Kidney (tissue), 13 donors: ENCODE measurements at regions not wholly inside any gene's neighbourhood (a gene's known extent, or its start where the extent isn't known, plus 50 kb on each side); places are given as distances from the start of the nearest gene placed in this dataset.

Source experiments
- DNase-seq, 5 donors: peaks; one replicate each; pipeline ENCODE4 v3.0.0-alpha.2; 2013 to 2020
- FAIRE-seq: peaks from 2 replicates; lab custom pipeline; 2012; peaks lifted over from hg19 to GRCh38; lab: Jason Lieb, UNC
- H3K27ac ChIP-seq, 2 donors: one replicate each; pipeline ENCODE4 v1.7.0; 2013; ENCODE audit warnings: low read depth in 2 of 2, low read length in 2 of 2, inconsistent platforms in 1 of 2
- H3K27me3 ChIP-seq: one replicate; pipeline ENCODE4 v1.7.1; 2013; ENCODE audit warnings: low read length, inconsistent platforms; ENCODE audit not compliant: control insufficient read depth, insufficient read depth
- H3K36me3 ChIP-seq, 3 donors: one replicate each; pipeline versions ENCODE4 v1.7.0 to v1.7.1; 2013; ENCODE audit warnings: low read length in 3 of 3, control low read depth in 1 of 3, inconsistent platforms in 1 of 3; ENCODE audit not compliant: insufficient read depth in 3 of 3, control insufficient read depth in 2 of 3
- H3K4me1 ChIP-seq, 3 donors: one replicate each; pipeline versions ENCODE4 v1.7.0 to v1.7.1; 2013; ENCODE audit warnings: low read length in 3 of 3, inconsistent platforms in 1 of 3, low read depth in 1 of 3; ENCODE audit not compliant: control insufficient read depth in 2 of 3, insufficient read depth in 2 of 3
- H3K4me3 ChIP-seq, 3 donors: one replicate each; pipeline versions ENCODE4 v1.7.0 to v1.8.1; 2013; ENCODE audit warnings: low read length in 3 of 3, control low read depth in 1 of 3, inconsistent platforms in 1 of 3
- H3K9ac ChIP-seq, 3 donors: one replicate each; pipeline versions ENCODE4 v1.7.0 to v1.7.1; 2013; ENCODE audit warnings: low read length in 3 of 3, control low read depth in 1 of 3, inconsistent platforms in 1 of 3
- H3K9me3 ChIP-seq, 3 donors: one replicate each; pipeline versions ENCODE4 v1.7.0 to v1.7.1; 2013; ENCODE audit warnings: low read length in 3 of 3, control low read depth in 1 of 3, inconsistent platforms in 1 of 3; ENCODE audit not compliant: control insufficient read depth in 2 of 3, insufficient read depth in 1 of 3
- intact Hi-C: fragments of 100-400 bp; cut with DNase I; formaldehyde crosslinking; loops from one replicate; pipeline ENCODE4 v1.11.1; 2022
- TF ChIP-seq, protein P1 (sequence below): IDR thresholded peaks from 3 replicates; pipeline ENCODE4 v1.5.1; 2012; ENCODE audit warnings: mild to moderate bottlenecking, moderate library complexity, borderline replicate concordance; ENCODE audit not compliant: insufficient read depth; ENCODE audit errors: extremely low read depth
- donor health status: control.
- donor health status: control.
- donor health status: control.
- donor health status: control.
- donor health status: control.
- donor health status: DM: yes; HTN: yes; CAD: no.
- donor health status: Normal renal cell carcinoma (clear cell type).

DNA sequence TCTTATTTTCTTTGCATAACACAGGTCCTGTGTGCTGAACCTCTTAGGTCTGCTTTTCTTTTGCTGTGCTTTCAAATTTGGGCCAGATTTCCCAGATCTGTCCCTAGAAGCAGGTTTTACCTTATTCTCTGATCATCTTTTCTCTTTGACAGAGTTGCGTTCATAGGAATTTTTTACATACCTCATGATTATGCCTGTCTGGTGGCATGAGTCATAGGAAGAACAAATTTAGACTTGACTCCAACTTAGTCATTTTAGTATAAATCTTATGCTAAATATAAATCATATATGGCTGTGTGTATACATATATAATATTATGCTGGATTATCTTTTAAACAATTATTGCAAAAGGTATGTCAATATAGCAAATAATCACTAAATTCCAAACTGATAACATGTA is 1038.9 kb downstream of the GRM8 start:
- no peak overlapping the region for H3K9ac ChIP-seq
- no peaks in the 10 kb centered on the region for H3K36me3 ChIP-seq
- H3K9me3 ChIP-seq: no peaks in the 10 kb centered on the region
- no peak for DNase-seq
- no peak overlapping the region for H3K27ac ChIP-seq
- no peak for FAIRE-seq
- intact Hi-C loops: no loop called here
- H3K27me3 ChIP-seq: no peaks in the 10 kb centered on the region
- TF ChIP-seq, protein P1, sequence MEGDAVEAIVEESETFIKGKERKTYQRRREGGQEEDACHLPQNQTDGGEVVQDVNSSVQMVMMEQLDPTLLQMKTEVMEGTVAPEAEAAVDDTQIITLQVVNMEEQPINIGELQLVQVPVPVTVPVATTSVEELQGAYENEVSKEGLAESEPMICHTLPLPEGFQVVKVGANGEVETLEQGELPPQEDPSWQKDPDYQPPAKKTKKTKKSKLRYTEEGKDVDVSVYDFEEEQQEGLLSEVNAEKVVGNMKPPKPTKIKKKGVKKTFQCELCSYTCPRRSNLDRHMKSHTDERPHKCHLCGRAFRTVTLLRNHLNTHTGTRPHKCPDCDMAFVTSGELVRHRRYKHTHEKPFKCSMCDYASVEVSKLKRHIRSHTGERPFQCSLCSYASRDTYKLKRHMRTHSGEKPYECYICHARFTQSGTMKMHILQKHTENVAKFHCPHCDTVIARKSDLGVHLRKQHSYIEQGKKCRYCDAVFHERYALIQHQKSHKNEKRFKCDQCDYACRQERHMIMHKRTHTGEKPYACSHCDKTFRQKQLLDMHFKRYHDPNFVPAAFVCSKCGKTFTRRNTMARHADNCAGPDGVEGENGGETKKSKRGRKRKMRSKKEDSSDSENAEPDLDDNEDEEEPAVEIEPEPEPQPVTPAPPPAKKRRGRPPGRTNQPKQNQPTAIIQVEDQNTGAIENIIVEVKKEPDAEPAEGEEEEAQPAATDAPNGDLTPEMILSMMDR: no peak
- no peak overlapping the region for H3K4me3 ChIP-seq
- H3K4me1 ChIP-seq: no peaks in the 10 kb centered on the region

DNA sequence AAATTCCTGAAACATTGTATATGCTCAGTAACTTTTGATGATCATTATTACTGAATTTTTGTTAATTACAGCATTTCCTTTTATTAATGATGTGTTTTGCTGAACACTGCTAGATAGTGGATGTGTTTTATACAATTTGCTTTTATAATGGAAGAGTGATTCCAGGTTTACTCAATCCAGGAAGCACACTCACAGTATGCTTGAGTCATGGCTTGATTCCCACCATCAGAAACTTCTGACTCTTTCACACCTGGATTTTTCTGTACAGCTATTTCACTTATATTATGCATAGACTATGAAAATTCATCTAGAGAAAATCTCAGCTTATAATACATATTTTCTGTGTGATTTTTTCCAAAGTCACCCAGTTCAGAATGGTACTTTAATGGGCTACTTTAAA is 1040.9 kb downstream of the GRM8 start:
- Histone ChIP-seq H3K36me3 (no peaks in the 10 kb centered on the region), H3K9me3 (peaks cover 0 to 2% (median 0%) of the 10 kb centered on the region in 3 donors), H3K27ac (no peak overlapping the region), H3K4me1 (no peaks in the 10 kb centered on the region), H3K4me3 (no peak overlapping the region), H3K27me3 (no peaks in the 10 kb centered on the region), H3K9ac (no peak overlapping the region)
- no peak for DNase-seq
- TF ChIP-seq, protein P1: no peak
- intact Hi-C loops: no loop called here
- no peak for FAIRE-seq

DNA sequence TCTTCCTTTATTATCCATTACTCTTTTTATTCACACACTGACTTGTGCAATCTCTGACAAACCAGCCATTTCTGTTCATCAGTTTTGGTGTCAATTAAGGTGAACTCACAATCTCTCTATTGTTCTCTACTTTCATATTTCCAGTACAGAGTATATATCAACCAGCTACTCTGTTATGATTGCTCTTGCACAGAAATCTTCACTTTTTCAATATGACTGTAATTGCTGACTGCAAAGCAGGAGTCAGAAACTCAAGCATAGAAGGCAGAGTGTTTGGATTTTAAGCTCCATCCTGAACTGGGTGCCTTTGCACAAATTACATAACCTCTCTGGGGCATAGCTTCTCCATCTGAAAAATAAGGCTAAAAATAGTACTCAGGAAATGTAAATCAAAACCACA is 1042.0 kb downstream of the GRM8 start:
- Histone ChIP-seq H3K4me3 (no peak overlapping the region), H3K27me3 (no peaks in the 10 kb centered on the region), H3K36me3 (no peaks in the 10 kb centered on the region), H3K27ac (no peak overlapping the region), H3K9ac (no peak overlapping the region), H3K9me3 (peaks cover 0 to 2% (median 0%) of the 10 kb centered on the region in 3 donors), H3K4me1 (no peaks in the 10 kb centered on the region)
- TF ChIP-seq, protein P1: no peak
- intact Hi-C loops: no loop called here
- DNase-seq: no peak
- no peak for FAIRE-seq

DNA sequence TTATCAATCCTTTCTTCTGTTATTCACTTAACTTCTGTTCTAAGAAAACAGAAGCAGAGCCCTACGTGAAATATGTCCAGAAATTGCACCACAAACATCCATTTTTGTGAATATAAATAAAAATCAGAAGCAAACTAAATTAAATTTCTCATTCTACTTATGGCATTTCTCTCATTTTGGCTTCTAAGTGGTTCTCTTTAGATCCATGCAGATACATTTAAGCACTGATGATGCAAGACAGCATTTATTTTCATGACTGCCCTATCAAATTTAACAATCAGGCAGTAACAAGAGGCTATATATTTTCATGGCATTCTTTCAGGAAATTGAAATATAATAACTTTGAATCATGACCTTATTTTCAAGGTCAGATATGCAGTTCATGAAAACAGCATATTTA is 1049.6 kb downstream of the GRM8 start:
- TF ChIP-seq, protein P1: no peak
- no peak overlapping the region for H3K27ac ChIP-seq
- H3K9me3 ChIP-seq: no peaks in the 10 kb centered on the region
- no peak overlapping the region for H3K4me3 ChIP-seq
- FAIRE-seq (no peak), DNase-seq (no peak)
- intact Hi-C loops: no loop called here
- no peaks in the 10 kb centered on the region for H3K27me3 ChIP-seq
- H3K9ac ChIP-seq: no peak overlapping the region
- no peaks in the 10 kb centered on the region for H3K36me3 ChIP-seq
- no peaks in the 10 kb centered on the region for H3K4me1 ChIP-seq
